HG03439 (cell line): ENCODE measurements at regions not wholly inside any gene's neighbourhood (a gene's known extent, or its start where the extent isn't known, plus 50 kb on each side); places are given as distances from the start of the nearest gene placed in this dataset.

Source experiments
- ATAC-seq: cut with Tn5 transposase; IDR thresholded peaks from one replicate; pipeline ENCODE4 v1.9.1; 2021; ENCODE audit warnings: mild to moderate bottlenecking, moderate library complexity; ENCODE audit not compliant: unreplicated experiment

GRCh38 chr13:89628567-89628966 is 1718.9 kb upstream of the MIR17HG start:
- no peak for ATAC-seq

- no peak for ATAC-seq
Measured at GRCh38 chr13:89650226-89650625, 1697.3 kb upstream of the MIR17HG start.

GRCh38 chr13:89660752-89661151 is 1686.7 kb upstream of the MIR17HG start:
- no peak for ATAC-seq

- no peak for ATAC-seq
Measured at GRCh38 chr13:89673789-89674311, 1673.6 kb upstream of the MIR17HG start.

- no peak for ATAC-seq
Measured at GRCh38 chr13:89678466-89679121, 1668.9 kb upstream of the MIR17HG start.

- no peak for ATAC-seq
Measured at GRCh38 chr13:89684896-89685295, 1662.6 kb upstream of the MIR17HG start.

GRCh38 chr13:89686171-89686570 is 1661.3 kb upstream of the MIR17HG start:
- no peak for ATAC-seq

GRCh38 chr13:89687066-89687465 is 1660.4 kb upstream of the MIR17HG start:
- ATAC-seq = no peak

GRCh38 chr13:89688918-89689317 is 1658.6 kb upstream of the MIR17HG start:
- ATAC-seq = no peak

GRCh38 chr13:89694451-89694850 is 1653.0 kb upstream of the MIR17HG start:
- ATAC-seq = no peak

GRCh38 chr13:89695343-89696257 is 1651.9 kb upstream of the MIR17HG start:
- ATAC-seq = no peak

GRCh38 chr13:89701913-89702312 is 1645.6 kb upstream of the MIR17HG start:
- ATAC-seq = no peak

- no peak for ATAC-seq
Measured at GRCh38 chr13:89704040-89704439, 1643.4 kb upstream of the MIR17HG start.

- ATAC-seq = no peak
Measured at GRCh38 chr13:89708013-89708412, 1639.5 kb upstream of the MIR17HG start.

GRCh38 chr13:89721216-89721615 is 1626.3 kb upstream of the MIR17HG start:
- ATAC-seq = no peak

- no peak for ATAC-seq
Measured at GRCh38 chr13:89726690-89727435, 1620.6 kb upstream of the MIR17HG start.

GRCh38 chr13:89733829-89734228 is 1613.7 kb upstream of the MIR17HG start:
- ATAC-seq = no peak

- ATAC-seq = no peak
Measured at GRCh38 chr13:89737051-89737450, 1610.4 kb upstream of the MIR17HG start.

GRCh38 chr13:89738072-89738471 is 1609.4 kb upstream of the MIR17HG start:
- no peak for ATAC-seq

GRCh38 chr13:89740994-89741685 is 1606.3 kb upstream of the MIR17HG start:
- ATAC-seq = no peak

- ATAC-seq = no peak
Measured at GRCh38 chr13:89746554-89746953, 1600.9 kb upstream of the MIR17HG start.
